ENCODE measurements at regions not wholly inside any gene's neighbourhood (a gene's known extent, or its start where the extent isn't known, plus 50 kb on each side); places are given as distances from the start of the nearest gene placed in this dataset.

- TF ChIP-seq RBBP5 (IDR thresholded peaks at IDR 0.05; ENCODE audit: borderline replicate concordance, low read depth, low read length) (no peak), CBX5 (IDR thresholded peaks at IDR 0.05; ENCODE audit: low read depth, low read length) (no peak), CTCF (IDR thresholded peaks at IDR 0.05; ENCODE audit: control extremely low read depth in 1 of 3, insufficient read depth in 1 of 3, low read depth in 1 of 3, low read length in 3 of 3) (no peak), POLR2AphosphoS5 (IDR thresholded peaks at IDR 0.05; ENCODE audit: low read depth, low read length) (no peak), CEBPB (IDR thresholded peaks at IDR 0.05; ENCODE audit: low read depth, low read length) (no peak), EP300 (IDR thresholded peaks at IDR 0.05; ENCODE audit: borderline replicate concordance in 1 of 2, low read depth in 2 of 2, low read length in 2 of 2) (no peak), POLR2A (IDR thresholded peaks at IDR 0.05; ENCODE audit: control extremely low read depth in 1 of 2, low read depth in 2 of 2, low read length in 2 of 2) (no peak), RAD21 (IDR thresholded peaks at IDR 0.05 in 1 of 2, conservative IDR thresholded peaks at IDR 0.05 in 1 of 2; ENCODE audit: low read depth in 2 of 2, low read length in 2 of 2) (no peak), HDAC2 (IDR thresholded peaks at IDR 0.05; ENCODE audit: borderline replicate concordance in 1 of 2, low read depth in 2 of 2, low read length in 2 of 2) (no peak), ZNF274 (IDR thresholded peaks at IDR 0.05; ENCODE audit: borderline replicate concordance, extremely low read depth, low read length) (no peak), HDAC6 (IDR thresholded peaks at IDR 0.05; ENCODE audit: low read depth, low read length) (no peak), BACH1 (IDR thresholded peaks at IDR 0.05; ENCODE audit: low read length) (no peak), JUND (IDR thresholded peaks at IDR 0.05; ENCODE audit: low read length) (no peak), SP1 (IDR thresholded peaks at IDR 0.05; ENCODE audit: low read depth, low read length) (no peak)
These were observed 82.8 kb upstream of the LIMCH1 start for GRCh38 chr4:41455206-41455605.
